NCI-H446 treated with DMSO at 0.1 percent for 48 hours (cell line): ENCODE measurements at regions not wholly inside any gene's neighbourhood (a gene's known extent, or its start where the extent isn't known, plus 50 kb on each side); places are given as distances from the start of the nearest gene placed in this dataset.
"Not testable (repeated sequence)": the region's sequence is repeated elsewhere in the genome, so short reads cannot be mapped to it uniquely, and the experiment has no call there.

Experiments
- DNase-seq: peaks from one replicate; lab custom pipeline; 2025; lab: John Stamatoyannopoulos, UW

DNA sequence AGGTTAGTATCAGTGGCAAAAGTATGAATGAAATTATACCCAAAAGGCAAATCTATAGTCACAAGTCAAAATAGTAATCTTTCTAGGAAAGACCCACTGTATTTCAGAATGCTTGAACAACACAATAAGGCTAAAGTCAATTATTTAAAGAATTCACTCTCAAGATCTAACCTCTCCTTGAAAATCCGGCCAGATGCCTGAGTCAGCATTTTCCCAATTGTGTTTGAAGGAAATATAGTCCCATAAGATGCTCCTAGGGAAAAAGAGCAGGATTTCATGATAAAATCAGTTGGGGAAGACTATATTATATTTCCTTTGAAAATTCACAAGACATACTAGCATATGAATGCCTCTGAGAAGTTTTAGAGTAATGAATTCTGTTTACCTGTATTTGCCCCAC is 1075.0 kb downstream of the GRM8 start:
- DNase-seq = no peak

DNA sequence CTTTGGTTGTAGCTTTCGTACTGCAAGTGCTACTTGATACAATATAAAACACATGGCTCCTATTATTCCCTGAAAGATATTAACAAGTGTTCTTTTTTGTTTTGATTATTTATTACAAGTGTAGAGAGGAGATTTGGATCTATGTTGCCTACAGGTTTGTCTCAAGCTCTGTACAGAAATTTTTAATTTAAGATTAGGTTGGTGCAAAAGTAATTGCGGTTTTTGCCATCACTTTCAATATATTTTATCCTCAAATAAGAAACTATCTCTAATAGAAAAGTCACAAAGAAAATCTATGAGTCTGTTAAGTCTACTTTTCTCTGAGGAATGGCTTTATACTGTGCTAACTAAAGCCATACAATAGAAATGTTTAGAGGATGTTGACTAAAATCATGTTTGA is 1086.1 kb downstream of the GRM8 start:
- no peak for DNase-seq

DNA sequence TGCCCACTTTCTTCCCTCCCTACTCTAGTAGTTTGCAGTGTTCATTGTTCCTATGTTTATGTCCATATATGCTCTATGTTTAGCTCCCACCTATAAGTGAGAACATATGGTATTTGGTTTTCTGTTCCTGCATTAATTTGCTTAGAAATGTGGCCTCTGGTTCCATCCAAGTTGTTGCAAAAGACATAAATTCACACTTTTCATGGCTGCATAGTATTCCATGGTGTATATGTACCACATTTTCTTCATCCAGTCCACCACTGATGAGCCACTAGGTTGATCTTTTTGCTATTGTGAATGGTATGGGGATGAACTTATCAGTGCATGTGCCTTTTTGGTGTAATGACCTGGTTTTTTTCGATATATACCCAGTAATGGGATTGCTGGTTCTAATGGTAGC is 1089.1 kb downstream of the GRM8 start:
- no peak for DNase-seq

DNA sequence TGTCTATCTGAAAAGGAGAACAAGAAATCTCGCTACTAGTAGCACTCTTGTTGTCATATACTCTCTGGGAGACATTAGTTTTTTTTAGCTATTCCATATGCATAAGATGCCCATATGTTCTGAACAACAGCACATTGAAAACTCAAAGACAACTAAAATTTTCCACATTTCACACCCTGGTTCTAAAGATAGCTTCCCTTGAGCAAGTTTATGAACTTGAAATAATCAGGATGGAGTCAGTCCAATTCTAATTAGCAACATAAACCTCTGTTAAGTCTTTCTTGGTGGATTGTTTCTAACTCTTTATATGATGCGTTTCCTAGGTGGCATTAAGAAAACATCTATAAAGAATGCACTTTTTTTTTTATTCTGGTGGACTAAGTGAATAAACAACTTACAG is 1095.3 kb downstream of the GRM8 start:
- DNase-seq = no peak

DNA sequence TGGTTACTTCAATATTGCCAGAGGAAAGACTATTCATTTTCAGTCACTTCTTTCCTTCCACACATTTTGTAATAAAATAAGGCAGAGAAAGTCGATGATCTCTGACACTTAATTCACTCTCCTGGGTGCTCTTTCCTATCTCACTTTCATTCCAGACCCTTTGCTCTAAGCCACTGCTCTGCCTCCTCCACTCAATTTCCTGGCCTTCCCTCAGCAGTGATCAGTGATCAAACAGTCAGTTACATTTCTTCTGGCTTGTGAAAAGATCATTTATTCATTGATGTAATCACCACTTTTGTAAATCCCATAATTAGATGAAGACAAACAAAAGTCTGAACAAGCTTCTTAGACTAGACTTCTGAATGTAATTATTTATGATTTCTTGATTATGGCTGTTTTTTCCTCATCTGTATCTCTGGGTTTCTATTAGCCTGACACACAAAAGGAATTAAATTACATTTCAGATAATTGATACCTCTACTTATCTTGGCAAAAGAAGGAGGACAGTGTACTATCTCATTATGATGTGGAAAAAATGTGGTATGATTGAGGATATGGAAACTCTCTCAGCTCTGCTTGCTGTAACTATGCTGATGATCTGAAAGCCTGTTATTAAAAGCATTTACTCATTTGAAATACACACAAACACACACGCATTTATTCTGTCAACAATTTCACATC is 1102.3 kb downstream of the GRM8 start:
- DNase-seq = no peak

GRCh38 chr7:126140858-126141466 is 1111.8 kb downstream of the GRM8 start:
- DNase-seq = no peak

DNA sequence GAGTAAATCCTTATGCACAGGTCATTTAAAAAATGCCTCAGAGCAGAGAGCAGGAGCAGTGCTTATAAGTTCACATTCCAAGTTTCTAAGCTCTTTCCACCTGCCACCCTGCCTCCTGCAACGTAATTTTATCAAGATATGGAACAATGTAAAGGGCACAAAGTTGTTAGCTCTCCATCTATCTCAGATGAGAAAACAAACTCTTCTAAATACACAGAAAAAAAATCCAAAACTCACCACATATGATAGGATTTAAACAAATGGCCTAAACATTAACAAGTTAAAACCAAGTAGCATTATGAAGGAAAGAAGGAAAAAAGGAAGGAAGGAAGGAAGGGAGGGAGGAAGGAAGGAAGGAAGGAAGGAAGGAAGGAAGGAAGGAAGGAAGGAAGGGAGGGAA is 1132.8 kb downstream of the GRM8 start:
- no peak for DNase-seq

- DNase-seq = no peak
Observed at GRCh38 chr7:126103582-126103981, 1149.2 kb downstream of the GRM8 start.

DNA sequence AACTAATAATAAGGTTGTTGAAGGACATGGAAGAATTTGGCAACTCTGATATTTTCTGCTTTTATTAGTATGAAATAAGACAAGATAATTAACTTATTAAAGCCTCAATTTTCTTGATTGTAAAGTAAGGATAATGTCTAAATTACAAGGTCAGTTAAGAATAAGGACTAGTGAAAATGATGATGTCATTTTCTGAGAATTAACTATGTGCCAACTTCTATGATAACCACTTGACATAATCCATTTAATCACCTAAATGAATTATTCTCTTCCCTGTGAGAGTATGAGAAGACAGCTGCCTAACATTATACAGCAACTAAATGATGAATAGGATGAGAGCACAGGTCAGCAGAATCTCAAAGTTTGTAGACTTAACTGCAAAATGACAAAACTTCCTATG is 1153.4 kb upstream of the POT1 start:
- DNase-seq = no peak

DNA sequence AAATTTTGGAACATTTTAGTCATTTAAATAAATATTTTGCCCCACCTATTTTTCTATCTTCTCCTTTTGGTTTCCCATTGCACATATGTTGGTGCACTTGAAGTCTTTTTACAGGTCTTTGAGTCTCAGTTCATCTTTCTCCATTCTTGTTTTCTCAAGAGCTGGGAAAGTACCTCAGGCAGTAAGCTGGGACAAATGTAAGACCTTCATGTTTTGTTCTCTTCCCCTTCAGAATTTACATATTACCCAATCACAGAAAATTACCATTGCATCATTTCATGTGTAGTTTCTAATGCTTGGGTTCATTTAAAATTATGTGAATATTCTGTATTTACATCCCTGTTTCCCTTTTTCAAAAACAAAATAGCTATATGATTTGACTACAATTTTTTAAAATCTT is 1150.0 kb upstream of the POT1 start:
- DNase-seq = no peak

DNA sequence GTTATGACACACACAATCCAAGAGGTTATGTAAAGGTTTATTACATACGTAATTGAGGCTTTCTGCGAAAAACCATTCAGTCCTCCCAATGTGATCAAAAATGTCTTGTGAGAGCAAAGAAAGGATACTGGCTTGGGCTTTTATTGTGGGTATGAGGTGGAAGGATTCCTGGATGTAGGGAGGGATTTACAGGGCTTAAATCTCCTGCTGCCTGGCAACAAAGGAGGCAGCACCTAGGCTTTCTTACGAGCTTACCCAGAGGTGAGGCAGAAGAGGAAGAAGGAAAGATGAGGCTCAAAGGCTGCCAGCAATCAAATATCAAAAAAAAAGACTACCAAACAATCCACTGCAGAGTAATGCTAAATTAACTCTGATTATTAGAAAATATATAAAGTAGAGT is 1149.5 kb upstream of the POT1 start:
- no peak for DNase-seq

DNA sequence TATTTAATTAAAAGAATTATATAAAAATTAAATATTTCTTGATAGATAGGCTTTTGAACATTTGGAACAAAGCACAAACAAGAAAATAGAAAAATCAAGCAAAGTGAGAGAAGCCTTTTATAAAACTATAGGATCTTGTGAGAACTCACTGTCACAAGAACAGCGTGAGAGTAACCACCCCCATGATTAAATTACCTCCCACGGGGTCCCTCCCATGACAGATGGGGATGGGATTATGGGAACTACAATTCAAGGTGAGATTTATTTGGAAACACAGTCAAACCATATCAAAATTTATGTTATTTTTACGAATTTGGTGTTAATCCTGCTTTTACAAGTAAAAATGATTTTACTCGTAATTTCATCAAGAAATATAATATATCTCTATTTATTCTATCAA is 1136.1 kb upstream of the POT1 start:
- DNase-seq = no peak

- DNase-seq = no peak
Observed at GRCh38 chr7:126057979-126058378, 1128.4 kb upstream of the POT1 start.

DNA sequence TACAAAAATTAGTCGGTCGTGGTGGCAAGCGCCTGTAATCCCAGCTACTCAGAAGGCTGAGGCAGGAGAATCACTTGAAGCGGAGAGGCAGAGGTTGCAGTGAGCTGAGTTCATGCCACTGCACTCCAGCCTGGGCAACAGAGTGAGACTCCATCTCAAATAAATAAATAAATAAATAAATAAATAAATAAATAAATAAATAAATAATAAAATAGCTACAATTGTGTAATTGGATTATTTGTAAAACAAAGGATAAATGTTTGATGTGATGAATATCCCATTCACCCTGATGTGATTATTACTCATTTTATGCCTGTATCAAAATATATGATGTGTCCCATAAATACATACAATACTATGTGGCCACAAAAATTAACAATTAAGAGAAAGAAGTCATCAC is 1127.0 kb upstream of the POT1 start:
- not testable (repeated sequence) for DNase-seq

- no peak for DNase-seq
Observed at GRCh38 chr7:126052229-126052628, 1122.6 kb upstream of the POT1 start.

DNA sequence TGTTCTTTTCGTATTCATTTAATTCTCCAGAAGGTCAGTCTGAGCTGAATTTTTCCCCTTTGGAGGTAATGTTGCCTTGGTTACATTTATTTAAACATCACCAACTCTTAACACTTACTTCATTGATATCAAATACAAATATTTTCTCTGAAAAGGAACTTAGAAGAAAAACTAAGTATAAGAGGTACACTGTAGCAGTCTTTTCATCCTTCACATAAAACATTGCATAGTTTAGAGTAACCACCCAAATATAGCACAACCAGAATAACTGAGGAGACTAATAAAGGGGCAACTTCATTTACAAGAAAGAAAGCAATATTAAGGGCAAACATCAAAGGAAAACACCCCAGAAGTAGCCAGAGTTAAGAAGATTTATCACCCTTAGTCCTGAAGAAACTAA is 1115.0 kb upstream of the POT1 start:
- no peak for DNase-seq

- no peak for DNase-seq
Observed at GRCh38 chr7:126041472-126041871, 1111.8 kb upstream of the POT1 start.

GRCh38 chr7:126040114-126041045 is 1110.8 kb upstream of the POT1 start:
- DNase-seq = no peak

- no peak for DNase-seq
Observed at GRCh38 chr7:126026421-126027088, 1096.9 kb upstream of the POT1 start.

DNA sequence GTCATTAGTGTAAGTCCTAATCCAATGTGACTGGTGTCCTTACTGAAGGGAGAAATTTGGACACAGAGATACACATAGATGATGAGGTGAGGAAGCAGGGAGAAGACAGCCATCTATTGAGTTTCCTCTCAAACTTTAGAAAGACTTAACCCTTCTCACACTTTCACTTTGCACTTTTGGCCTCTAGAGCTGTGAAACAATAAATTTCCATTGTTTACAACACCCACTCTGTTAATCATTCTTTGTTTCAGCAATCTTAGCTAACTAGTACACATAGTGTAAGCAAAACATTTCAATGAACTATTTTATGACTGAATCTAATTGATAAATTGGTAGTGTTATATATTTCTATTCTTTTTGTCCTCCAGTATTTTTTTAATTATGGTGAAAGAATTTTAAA is 1092.8 kb upstream of the POT1 start:
- DNase-seq = no peak

DNA sequence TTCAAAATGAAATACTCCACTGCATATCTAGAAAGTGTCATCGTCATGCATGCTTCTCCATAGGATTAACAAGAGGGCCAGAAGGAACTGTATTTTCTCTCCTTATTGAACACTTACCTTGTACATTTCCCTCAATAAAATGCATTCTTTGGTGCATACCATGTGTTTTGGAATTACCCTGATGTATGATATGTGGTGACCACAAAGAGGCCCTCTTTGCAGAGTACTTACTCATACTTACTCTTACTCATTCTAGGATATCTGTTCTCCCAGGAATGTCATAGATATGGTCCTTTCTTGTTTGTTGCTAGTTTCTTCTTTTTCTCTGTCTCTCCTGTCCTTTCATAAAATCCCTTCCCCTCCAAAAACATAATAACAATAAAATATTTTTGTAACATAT is 1087.1 kb upstream of the POT1 start:
- DNase-seq = no peak

- DNase-seq = no peak
Observed at GRCh38 chr7:126005064-126005463, 1075.4 kb upstream of the POT1 start.

DNA sequence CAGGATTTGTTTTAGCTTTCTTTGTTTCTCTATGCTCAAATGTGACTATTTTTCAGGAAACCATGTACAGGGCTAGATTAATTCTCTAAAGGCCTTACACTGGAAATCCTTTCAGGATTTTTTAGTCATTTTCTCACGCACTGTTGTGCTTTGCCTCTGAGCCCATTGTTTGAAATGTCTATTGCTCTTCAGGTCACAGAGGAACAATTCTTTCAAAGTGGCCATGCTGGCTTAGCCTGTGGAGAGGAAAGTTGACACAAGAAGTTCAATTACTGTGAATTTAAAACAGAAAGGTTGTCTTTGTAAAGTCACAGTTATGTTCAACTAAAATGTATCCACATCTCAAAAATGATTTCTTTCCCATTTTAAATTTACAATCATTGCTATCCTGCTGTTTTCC is 1071.7 kb upstream of the POT1 start:
- no peak for DNase-seq
